A673 (cell line): ENCODE measurements at regions not wholly inside any gene's neighbourhood (a gene's known extent, or its start where the extent isn't known, plus 50 kb on each side); places are given as distances from the start of the nearest gene placed in this dataset.

Experiments used
- BruUV-seq: library from RNA; stranded (reverse); fragments of 400-500 nt; replicated peaks from 2 replicates; lab custom pipeline; 2021; lab: Mats Ljungman, UMichigan
- CTCF ChIA-PET: fragments of 300-600 bp; sonication (Branson Sonifier 250); formaldehyde crosslinking; loops from one replicate; lab custom pipeline; 2022; ENCODE audit warnings: antibody characterized with exemption; lab: Charles Lee
- POLR2A ChIA-PET: fragments of 300-600 bp; sonication (Branson Sonifier 250); formaldehyde crosslinking; loops from one replicate; lab custom pipeline; 2022; ENCODE audit warnings: antibody characterized with exemption; ENCODE audit not compliant: low non-redundant PET; lab: Charles Lee
- DNase-seq: peaks from one replicate; pipeline ENCODE4 v3.0.0-alpha.2; 2015; ENCODE audit warnings: low spot score
- H3K27ac ChIP-seq: fragments of 200-600 bp; sonication (generic); 2 replicates; pipeline ENCODE4 v1.5.1; 2016; ENCODE audit warnings: mixed run types, low read depth, mild to moderate bottlenecking, mixed read lengths, antibody characterized with exemption, low read length; ENCODE audit not compliant: poor library complexity, severe bottlenecking
- H3K27me3 ChIP-seq: fragments of 200-600 bp; sonication (generic); replicated peaks from 2 replicates; pipeline ENCODE4 v1.6.1; 2017; ENCODE audit warnings: mixed run types, low read depth, mild to moderate bottlenecking, mixed read lengths, antibody characterized with exemption, low read length; ENCODE audit not compliant: insufficient read depth, poor library complexity
- H3K36me3 ChIP-seq: fragments of 200-600 bp; sonication (generic); 2 replicates; pipeline ENCODE4 v1.6.1; 2016; ENCODE audit warnings: mixed run types, mild to moderate bottlenecking, mixed read lengths, antibody characterized with exemption, low read length; ENCODE audit not compliant: insufficient read depth, poor library complexity, severe bottlenecking
- H3K4me1 ChIP-seq: fragments of 200-600 bp; sonication (generic); 2 replicates; pipeline ENCODE4 v1.6.1; 2017; ENCODE audit warnings: mixed run types, mild to moderate bottlenecking, mixed read lengths, antibody characterized with exemption, low read length; ENCODE audit not compliant: insufficient read depth, poor library complexity, severe bottlenecking
- H3K4me3 ChIP-seq: fragments of 200-600 bp; sonication (generic); 2 replicates; pipeline ENCODE4 v1.5.1; 2016; ENCODE audit warnings: low read depth, mixed run types, mild to moderate bottlenecking, mixed read lengths, low read length; ENCODE audit not compliant: poor library complexity, severe bottlenecking
- H3K9me3 ChIP-seq: fragments of 200-600 bp; sonication (generic); 2 replicates; pipeline ENCODE4 v1.6.1; 2016; ENCODE audit warnings: mixed run types, low read depth, mild to moderate bottlenecking, mixed read lengths, antibody characterized with exemption, low read length; ENCODE audit not compliant: poor library complexity, severe bottlenecking
- CTCF ChIP-seq: fragments of 300-800, 200-600 bp; sonication (generic); conservative IDR thresholded peaks from 2 replicates; pipeline ENCODE4 v1.5.1; 2017; ENCODE audit warnings: low read depth, mild to moderate bottlenecking, antibody characterized with exemption, low read length, moderate library complexity, mixed read lengths
- EZH2 ChIP-seq: fragments of 200-600 bp; sonication (generic); IDR thresholded peaks from 2 replicates; pipeline ENCODE4 v1.6.1; 2017; ENCODE audit warnings: borderline replicate concordance, low read depth, mild to moderate bottlenecking, mixed read lengths, antibody characterized with exemption, low read length; ENCODE audit not compliant: poor library complexity, severe bottlenecking
- intact Hi-C: fragments of 100-400 bp; cut with micrococcal nuclease; formaldehyde crosslinking; loops from one replicate; pipeline ENCODE4 v1.10.0; 2022; ENCODE audit not compliant: unreplicated experiment

- intact Hi-C loops, result no loop called here
- ChIA-PET POLR2A (no interaction called here), CTCF (no interaction called here)
- DNase-seq, result no peak
- no peak overlapping the region for H3K4me3 ChIP-seq
- no peak overlapping the region for H3K27ac ChIP-seq
- TF ChIP-seq CTCF (no peak), EZH2 (no peak)
- H3K4me1 ChIP-seq, result no peaks in the 10 kb centered on the region
- H3K27me3 ChIP-seq, result no peaks in the 10 kb centered on the region
- no peaks in the 10 kb centered on the region for H3K9me3 ChIP-seq
- no TSS peak for BruUV-seq
- no peaks in the 10 kb centered on the region for H3K36me3 ChIP-seq
These were observed 98.8 kb downstream of the RIPK4 start for GRCh38 chr21:41668051-41668541.

DNA sequence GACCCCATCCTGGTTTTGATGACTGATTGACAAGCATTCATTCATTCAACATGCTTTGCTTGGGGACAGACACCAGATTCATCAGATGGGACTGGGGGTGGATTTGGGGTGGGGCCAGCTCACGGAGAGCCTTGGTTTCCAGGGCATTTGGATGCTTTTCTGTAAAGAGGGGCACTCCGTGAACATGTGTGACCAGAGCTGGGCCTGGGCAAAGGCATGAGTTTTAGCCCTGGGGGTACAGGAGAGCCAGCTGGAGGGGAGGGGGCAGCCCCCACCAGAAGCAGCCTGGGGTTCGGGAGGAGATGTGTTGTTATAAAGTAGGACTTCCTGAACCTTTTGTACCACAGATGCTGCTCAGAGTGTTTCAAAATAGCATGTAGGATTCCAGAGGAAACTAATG is 99.7 kb downstream of the RIPK4 start:
- CTCF ChIA-PET, result no interaction called here
- POLR2A ChIA-PET, result no interaction called here

DNA sequence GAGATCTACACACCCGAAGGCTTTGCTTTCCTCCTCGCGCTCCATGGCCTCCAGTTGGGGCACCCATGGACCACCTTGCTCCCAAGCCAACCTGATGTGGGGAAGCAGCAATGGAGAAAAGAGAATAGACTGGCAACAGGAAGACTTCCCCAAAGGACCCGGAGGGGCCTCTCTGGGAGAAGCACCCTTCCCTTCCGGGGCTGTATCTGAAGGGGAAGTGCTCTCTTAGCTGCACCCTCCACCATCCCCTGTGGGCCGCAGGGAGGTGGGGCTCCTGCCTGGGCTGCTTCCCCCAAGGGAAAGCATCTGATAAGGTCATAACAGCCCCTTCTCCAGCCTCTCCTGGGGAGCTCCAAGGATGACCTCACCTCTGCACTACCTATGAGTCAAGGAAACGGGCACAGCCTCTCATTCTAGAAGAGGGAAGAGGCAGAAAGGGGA is 100.2 kb downstream of the RIPK4 start:
- BruUV-seq, result no TSS peak
- no peak for DNase-seq
- Histone ChIP-seq H3K27me3 (no peaks in the 10 kb centered on the region), H3K4me1 (no peaks in the 10 kb centered on the region), H3K9me3 (no peaks in the 10 kb centered on the region), H3K4me3 (no peak overlapping the region), H3K36me3 (no peaks in the 10 kb centered on the region), H3K27ac (no peak overlapping the region)
- no peak for TF ChIP-seq EZH2
- no peak for TF ChIP-seq CTCF
- POLR2A ChIA-PET, result no interaction called here
- intact Hi-C loops, result no loop called here
- CTCF ChIA-PET, result no interaction called here

More for the DNA sequence above, 99.7 kb downstream of the RIPK4 start:
- H3K27me3 ChIP-seq, result no peaks in the 10 kb centered on the region
- no peak overlapping the region for H3K4me3 ChIP-seq
- no peaks in the 10 kb centered on the region for H3K36me3 ChIP-seq
- H3K9me3 ChIP-seq, result no peaks in the 10 kb centered on the region
- no TSS peak for BruUV-seq
- DNase-seq, result no peak
- H3K4me1 ChIP-seq, result no peaks in the 10 kb centered on the region
- no peak overlapping the region for H3K27ac ChIP-seq
- no peak for TF ChIP-seq CTCF
- intact Hi-C loops, result no loop called here
